H1 (cell line): ENCODE measurements at regions not wholly inside any gene's neighbourhood (a gene's known extent, or its start where the extent isn't known, plus 50 kb on each side); places are given as distances from the start of the nearest gene placed in this dataset.

Experiments used
- BACH1 ChIP-seq: IDR thresholded peaks from 2 replicates; pipeline ENCODE4 v1.6.1; 2012; ENCODE audit warnings: low read length, improper control_type of control experiment
- CREB1 ChIP-seq: IDR thresholded peaks from 2 replicates; pipeline ENCODE4 v1.6.1; 2012; ENCODE audit warnings: inconsistent platforms
- EP300 ChIP-seq, 2 experiments: IDR thresholded peaks; 1 replicate in 1 of 2; 2 replicates in 1 of 2; pipeline ENCODE4 v1.6.1; 2011 to 2012; ENCODE audit warnings: low read depth in 2 of 2, low read length in 2 of 2, mild to moderate bottlenecking in 2 of 2, borderline replicate concordance in 1 of 2, inconsistent platforms in 1 of 2, moderate library complexity in 1 of 2
- FOSL1 ChIP-seq: IDR thresholded peaks from 2 replicates; pipeline ENCODE4 v1.6.1; 2011; ENCODE audit warnings: mild to moderate bottlenecking, low read depth, low read length, moderate library complexity; ENCODE audit not compliant: insufficient read depth
- ZNF274 ChIP-seq: IDR thresholded peaks from 2 replicates; pipeline ENCODE4 v1.7.0; 2012; ENCODE audit warnings: low read length, borderline replicate concordance; ENCODE audit errors: extremely low read depth
- TF ChIP-seq, protein P1 (sequence below), 3 experiments: IDR thresholded peaks; 1 replicate in 2 of 3; 2 replicates in 1 of 3; pipeline versions ENCODE4 v1.5.1 to v1.6.1; 2011; ENCODE audit warnings: low read length in 3 of 3, mild to moderate bottlenecking in 3 of 3, inconsistent platforms in 2 of 3, low read depth in 1 of 3, moderate library complexity in 1 of 3; ENCODE audit not compliant: insufficient read depth in 1 of 3; ENCODE audit errors: control extremely low read depth in 1 of 3

DNA sequence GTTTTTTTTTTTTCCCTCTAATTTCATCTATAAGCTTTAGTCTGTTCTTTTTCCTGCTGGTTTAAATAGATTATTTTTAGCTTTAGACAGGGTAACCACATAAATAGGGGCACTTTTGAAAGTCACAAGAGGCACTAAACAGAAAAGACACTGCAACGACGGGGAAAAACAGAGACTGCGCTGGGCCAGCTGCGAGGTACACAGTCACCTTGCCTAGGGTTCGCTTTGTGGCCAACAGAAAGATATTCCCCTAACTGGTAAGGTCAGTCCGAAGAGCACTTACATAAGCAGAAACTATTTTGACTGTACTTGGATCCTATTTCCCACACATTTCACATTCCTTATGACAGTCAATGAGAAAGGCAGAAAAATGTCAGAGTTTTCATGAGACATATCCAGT lies 175.6 kb upstream of the PHF14 start:
- TF ChIP-seq CREB1 (no peak), ZNF274 (no peak), FOSL1 (no peak), BACH1 (no peak), EP300 (IDR thresholded peaks at IDR 0.05; ENCODE audit: borderline replicate concordance in 1 of 2, low read depth in 2 of 2, low read length in 2 of 2) (no peak)
- TF ChIP-seq, protein P1, sequence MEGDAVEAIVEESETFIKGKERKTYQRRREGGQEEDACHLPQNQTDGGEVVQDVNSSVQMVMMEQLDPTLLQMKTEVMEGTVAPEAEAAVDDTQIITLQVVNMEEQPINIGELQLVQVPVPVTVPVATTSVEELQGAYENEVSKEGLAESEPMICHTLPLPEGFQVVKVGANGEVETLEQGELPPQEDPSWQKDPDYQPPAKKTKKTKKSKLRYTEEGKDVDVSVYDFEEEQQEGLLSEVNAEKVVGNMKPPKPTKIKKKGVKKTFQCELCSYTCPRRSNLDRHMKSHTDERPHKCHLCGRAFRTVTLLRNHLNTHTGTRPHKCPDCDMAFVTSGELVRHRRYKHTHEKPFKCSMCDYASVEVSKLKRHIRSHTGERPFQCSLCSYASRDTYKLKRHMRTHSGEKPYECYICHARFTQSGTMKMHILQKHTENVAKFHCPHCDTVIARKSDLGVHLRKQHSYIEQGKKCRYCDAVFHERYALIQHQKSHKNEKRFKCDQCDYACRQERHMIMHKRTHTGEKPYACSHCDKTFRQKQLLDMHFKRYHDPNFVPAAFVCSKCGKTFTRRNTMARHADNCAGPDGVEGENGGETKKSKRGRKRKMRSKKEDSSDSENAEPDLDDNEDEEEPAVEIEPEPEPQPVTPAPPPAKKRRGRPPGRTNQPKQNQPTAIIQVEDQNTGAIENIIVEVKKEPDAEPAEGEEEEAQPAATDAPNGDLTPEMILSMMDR (IDR thresholded peaks at IDR 0.05; ENCODE audit: control extremely low read depth in 1 of 3, insufficient read depth in 1 of 3, low read depth in 1 of 3, low read length in 3 of 3), result no peak
